HCEC 1CT (cell line): ENCODE measurements at regions not wholly inside any gene's neighbourhood (a gene's known extent, or its start where the extent isn't known, plus 50 kb on each side); places are given as distances from the start of the nearest gene placed in this dataset.
"Not testable (repeated sequence)": the region's sequence is repeated elsewhere in the genome, so short reads cannot be mapped to it uniquely, and the experiment has no call there.

Source experiments
- DNase-seq: peaks from one replicate; pipeline ENCODE4 v3.0.0-alpha.2; 2017

DNA sequence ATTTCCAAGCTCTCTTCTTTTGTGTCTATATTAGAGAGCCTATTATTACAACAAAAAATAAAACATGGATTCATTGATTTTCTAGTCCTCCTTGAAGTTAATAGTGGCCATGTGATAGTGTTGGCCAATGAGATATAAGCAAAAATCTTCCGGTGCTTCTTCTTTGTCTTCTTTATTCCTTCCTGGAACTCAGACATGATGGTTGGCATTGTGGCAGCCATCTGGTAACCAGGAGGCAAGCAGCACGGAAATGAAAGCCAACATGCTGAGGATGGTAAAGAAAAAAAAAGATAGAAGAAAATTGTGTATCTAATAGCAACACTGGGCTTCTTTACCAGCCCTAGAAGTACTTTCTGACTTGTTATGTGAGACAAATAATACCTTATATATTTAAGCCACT lies 50.8 kb upstream of the SEL1L start:
- no peak for DNase-seq

DNA sequence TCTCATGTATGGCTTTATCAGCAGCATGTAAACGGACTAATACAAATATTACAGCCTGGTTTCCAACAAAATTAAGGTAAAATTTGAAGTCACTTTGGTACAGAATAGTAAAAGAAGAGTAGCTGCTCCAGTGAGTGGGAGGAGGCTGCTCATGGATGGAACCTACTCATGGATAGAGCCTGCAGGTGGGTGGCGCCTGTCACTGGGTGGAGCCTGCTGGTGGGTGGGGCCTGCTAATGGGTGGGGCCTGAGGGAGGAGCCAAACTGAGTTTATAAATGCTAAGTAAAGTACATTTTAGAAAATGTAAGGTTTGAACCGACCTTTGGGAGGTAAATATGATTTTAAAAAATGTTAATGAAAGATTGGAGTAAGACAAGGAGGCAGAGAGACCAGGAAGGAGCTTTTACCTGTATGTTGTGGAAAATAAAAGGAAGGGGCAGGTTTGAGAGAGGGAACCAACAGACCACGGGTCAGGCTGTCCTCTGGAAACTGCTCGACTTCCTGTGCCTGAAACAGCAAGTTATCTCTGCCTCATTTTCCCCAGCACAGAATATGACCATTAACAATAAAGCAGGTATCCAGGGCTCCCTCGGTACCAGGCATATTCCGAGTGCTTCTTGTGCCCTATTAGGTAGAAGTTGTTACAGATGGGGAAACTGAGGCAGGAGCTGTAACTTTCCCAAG lies 55.9 kb upstream of the SEL1L start:
- no peak for DNase-seq

DNA sequence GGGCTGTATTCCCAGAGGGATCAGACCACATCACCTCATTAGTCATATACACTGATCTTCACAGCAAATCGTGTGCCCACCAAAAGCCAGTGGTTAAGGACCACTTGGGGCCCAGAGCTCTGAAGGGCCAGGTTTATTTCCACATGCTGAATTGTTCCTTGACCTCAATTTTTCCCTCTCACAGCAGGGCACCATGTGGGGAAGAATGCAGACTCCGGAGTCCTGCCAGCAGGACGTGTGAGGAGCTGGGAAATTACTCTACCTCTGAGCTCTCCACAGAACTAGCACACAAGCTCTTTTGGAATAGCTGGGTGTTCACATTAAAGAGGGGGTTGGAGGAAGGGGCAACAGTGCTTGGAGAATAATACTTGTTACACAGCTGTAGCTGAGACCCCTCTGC lies 57.6 kb upstream of the SEL1L start:
- no peak for DNase-seq

DNA sequence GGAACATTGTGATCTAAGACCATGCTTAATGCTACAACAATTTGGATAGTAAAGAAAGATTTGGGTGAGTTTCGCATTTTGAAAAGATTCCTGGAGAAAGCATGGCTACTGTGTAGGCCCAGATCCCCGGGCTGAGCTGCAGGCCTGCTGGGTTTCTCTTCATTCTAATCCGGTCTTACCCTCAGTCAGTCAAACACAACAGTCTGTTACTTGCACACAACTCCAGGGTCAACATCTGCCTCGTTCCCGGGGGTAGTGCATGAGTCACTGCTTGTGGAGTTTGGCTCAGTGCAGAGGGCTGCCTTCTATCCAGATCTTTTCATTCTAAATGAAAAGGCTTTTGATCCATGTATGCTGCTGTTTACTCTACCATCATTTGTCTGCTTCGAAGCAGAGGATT lies 60.4 kb upstream of the SEL1L start:
- DNase-seq, result no peak

GRCh38 chr14:81605660-81606059 lies 72.0 kb upstream of the SEL1L start:
- no peak for DNase-seq

DNA sequence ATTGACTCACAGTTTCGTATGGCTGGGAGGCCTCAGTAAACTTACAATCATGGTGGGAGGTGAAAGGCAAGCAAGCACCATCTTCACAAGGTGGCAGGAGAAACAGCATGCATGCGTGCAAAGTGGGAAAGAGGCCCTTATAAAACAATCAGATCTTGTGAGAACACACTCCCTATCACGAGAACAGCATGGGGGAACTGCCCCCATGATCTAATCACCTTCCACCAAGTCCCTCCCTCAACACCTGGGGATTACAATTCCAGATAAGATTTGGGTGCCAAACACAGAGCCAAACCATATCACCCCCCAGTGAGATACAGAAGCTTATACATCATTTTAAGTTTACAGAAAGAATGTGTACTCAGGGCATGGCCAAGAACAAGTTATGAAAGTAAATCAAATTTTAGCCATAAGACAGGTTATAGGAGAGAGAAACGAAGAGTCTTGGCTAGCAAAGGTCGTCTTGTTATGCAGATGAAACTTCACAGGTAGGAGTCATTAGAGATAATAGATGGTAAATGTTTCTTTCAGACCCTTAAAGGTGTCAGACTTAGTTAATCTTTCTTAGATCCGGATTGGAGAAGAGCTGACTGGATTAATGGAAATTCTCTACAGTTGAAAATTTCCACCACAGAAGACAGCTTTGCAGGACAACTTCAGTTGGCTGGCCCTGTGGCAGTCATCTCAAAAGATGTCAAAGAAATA lies 79.8 kb upstream of the SEL1L start:
- DNase-seq, result no peak

DNA sequence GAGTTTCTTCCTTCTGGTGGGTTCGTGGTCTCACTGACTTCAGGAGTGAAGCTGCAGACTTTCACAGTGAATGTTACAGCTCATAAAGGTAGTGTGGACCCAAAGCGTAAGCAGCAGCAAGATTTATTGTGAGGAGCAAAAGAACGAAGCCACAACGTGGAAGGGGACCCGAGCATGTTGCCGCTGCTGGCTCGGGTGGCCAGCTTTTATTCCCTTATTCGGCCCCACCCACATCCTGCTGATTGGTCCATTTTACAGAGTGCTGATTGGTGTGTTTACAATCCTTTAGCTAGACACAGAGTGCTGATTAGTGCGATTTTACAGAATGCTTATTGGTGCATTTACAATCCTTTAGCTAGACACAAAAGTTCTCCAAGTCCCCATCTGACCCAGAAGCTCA lies 80.6 kb upstream of the SEL1L start:
- DNase-seq, result not testable (repeated sequence)

DNA sequence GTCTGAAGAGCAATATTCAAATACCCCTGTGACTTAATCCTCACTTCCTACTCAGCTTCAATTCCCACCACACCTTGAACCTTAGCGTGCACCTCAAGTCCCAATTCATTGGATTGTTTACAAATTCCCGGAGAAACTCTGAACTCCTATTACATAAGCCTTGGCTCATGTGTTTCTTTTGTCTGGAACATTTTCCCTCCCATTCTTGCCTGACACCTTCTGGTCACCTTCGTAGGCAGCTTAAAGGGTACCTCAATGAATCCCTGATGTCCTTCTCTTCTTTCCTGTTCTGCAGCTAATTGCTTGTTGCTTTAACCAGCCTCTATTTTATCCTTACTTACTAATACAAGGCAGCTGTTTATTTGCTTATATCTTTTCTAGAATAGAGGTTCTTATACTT lies 85.0 kb upstream of the SEL1L start:
- DNase-seq, result no peak

DNA sequence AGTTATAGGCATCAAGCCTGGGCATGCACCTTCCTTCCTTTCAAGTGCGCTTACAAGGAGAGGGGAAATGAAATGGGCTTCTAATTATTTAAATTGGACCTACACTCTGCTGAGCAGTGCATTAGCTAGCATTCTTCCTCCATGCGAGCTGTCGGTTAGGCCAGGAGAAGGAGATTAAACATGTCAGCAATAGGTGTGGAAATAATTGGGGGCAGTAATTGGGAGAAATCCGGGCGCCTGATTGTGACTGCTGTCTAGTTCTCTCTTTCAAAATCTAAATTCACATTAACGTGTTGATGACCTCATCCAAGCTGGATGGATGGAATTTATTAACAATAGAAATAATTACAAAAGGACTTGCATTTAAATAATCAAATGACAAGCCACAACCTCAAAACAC lies 86.2 kb upstream of the SEL1L start:
- no peak for DNase-seq

- not testable (repeated sequence) for DNase-seq
These were observed 90.2 kb upstream of the SEL1L start for GRCh38 chr14:81623771-81624396.

DNA sequence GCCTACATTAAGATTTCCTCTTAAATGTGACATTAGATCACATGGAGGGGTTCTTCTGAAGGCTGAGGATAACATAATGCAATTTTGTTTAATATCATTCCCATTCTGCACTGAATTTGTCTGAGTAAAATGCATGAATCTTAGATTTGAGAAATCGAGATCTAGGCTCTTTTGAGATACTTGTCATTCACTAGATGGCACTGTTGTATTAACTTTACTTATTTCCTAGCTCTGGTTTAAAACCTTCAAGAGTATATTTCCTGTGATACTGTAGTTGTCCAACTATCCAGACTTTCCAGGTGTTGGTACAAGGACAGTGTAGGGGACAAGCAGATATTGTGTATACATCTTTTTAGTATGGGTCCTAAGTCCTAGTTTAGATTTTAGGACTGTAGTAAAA lies 91.7 kb upstream of the SEL1L start:
- DNase-seq, result peak; percentile 12

DNA sequence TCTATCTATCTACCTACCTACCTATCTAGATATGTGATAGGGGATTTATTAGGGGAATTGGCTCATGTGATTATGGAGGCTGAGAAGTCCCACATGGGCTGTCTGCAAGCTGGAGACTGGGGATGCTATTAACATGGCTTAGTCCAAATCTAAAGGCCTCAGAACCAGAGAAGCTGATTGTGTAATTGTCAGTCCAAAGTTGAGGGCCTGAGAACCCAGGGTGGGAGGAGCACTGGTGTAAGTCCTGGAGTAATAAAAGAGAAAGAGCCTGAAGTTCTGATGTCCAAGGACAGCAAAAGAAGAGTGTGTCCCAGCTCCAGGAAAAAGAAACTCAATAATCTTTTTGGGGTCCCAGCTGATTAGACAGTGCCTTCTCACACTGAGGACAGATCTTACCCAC lies 98.5 kb upstream of the SEL1L start:
- DNase-seq, result no peak

- no peak for DNase-seq
These were observed 99.8 kb upstream of the SEL1L start for GRCh38 chr14:81633496-81633895.

- no peak for DNase-seq
These were observed 104.0 kb upstream of the SEL1L start for GRCh38 chr14:81637639-81638038.

DNA sequence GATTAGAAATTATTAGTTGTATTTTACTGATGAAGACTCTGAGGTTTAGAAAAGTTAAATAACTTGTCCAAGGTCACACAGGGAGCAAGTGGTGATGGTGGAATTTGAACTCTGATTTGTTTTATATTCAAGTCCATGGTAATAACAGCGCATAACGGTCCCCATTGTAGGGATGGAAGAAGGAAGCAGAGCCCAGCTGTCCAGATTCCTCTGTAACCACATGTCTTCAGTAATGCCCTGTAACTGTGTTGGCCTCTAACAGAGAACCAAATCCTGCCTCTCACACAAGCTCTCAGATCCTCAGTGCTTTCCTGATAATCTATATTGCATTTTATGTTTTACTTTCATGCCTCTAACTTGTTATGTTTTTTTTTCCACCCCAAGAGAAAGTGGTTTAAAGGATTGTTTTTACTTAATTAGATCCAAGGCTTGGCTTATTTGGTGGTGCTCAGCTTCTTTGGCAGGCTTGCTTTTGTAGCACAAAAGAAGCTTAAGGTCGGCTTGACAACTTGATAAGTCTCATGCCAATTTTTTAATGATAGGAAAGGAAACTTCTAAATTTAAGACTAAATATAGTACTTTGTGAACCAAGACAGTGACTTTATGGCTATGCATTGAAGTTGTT lies 105.1 kb upstream of the SEL1L start:
- DNase-seq, result no peak

- no peak for DNase-seq
These were observed 120.0 kb upstream of the SEL1L start for GRCh38 chr14:81653626-81654025.

DNA sequence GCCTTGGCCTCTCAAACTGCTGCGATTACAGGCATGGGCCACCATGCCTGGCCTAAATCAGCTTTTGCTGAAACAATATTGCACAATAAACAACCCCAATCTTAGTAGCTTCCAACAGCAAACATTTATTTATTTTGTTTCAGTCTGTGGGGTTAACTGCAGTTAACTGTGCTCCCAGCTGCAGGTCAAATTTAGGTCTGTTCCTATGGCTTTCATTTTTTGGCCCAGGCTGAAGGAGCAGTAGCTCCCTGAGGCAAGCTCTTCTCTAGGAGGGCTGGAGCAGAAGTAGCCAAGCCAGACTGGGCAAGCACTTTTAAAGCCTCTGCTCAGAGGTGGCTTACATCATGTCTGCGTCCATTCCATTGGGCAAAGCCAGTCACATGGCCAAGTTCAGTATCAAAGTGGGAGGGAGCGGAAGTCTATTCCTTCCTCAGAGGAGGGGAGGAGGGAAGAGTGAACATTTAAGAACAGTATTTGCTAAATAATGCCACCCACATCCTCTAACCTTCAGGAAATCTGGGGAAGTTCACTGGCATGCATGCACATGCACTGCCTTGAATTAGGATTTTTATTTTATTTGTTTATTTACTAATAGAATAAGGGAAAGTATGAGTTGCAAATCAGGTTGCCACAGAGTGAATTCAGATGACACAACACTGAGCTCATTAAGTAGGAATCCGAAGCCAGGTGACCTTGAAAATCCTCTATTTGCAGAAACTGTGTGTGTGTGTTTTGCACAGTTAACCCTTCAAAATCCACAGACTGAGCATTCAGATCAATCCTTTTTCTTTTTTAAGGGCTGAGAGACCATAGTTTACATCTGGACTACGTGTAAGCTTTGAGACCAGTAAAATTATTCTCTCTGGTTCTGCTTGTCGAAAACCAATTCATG lies 122.0 kb upstream of the SEL1L start:
- no peak for DNase-seq

DNA sequence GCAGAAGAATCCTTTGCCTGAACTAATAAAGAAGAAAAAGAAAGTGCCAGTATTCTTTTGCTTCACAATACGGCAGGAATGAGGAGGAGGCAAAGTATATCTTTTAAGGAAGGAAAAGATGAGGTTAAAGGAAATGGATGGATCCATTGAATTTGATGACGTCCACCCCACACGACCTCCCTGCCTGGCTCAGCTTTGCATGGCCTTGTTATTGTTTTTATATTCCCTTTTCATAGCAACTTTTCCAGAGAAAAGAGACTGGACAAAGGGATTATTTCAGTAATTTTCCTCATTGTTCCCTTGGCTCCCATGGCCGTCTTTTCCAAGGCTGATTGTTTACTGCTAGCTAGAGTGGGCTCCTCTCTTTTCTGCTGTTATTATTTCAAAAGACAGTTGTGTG lies 123.2 kb upstream of the SEL1L start:
- DNase-seq, result no peak

GRCh38 chr14:81662066-81662465 lies 128.4 kb upstream of the SEL1L start:
- no peak for DNase-seq

DNA sequence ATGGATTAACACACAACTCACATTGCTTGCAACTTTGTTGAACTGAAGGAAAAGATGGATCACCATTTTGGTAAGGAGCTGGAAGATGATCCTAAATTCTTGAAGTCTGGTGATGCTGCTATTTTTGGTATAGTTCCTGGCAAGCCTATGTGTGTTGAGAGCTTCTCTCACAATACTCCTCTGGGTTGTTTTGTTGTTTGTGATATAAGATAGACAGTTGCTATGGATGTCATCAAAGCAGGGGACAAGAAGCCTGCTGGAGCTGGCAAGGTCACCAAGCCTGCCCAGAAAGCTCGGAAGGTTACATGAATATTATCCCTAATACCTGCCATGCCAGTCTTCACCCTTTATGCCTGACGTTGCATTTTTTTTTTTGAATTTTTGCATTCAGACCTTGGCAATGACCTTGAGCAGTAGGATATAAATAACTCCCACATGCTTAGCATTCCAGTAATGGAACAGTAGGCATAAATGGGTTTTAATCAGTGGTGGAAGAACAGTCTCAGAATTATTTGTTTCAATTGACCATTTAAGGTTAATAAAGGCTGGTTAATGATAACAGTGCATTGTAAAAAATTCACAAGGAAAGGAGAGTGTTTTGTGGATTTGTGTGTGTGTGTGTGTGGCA lies 129.0 kb upstream of the SEL1L start:
- no peak for DNase-seq

- DNase-seq, result no peak
These were observed 135.1 kb upstream of the SEL1L start for GRCh38 chr14:81668626-81669274.

- no peak for DNase-seq
These were observed 135.7 kb upstream of the SEL1L start for GRCh38 chr14:81669308-81669707.
